CD14-positive monocyte (primary cell): ENCODE measurements at regions not wholly inside any gene's neighbourhood (a gene's known extent, or its start where the extent isn't known, plus 50 kb on each side); places are given as distances from the start of the nearest gene placed in this dataset.

Experiments used
- DNase-seq, 3 donors: peaks; one replicate each; pipeline ENCODE4 v3.0.0-alpha.2; 2011 to 2022
- H2AFZ ChIP-seq: 2 replicates; pipeline ENCODE4 v1.6.0; 2012; ENCODE audit warnings: mild to moderate bottlenecking, low read depth, low read length, inconsistent platforms; ENCODE audit not compliant: insufficient read depth, poor library complexity, severe bottlenecking
- H3K27ac ChIP-seq, 2 donors: 1 replicate in 1 of 2; 2 replicates in 1 of 2; pipeline ENCODE4 v1.5.1; 2012 to 2013; ENCODE audit warnings: low read length in 2 of 2, control low read depth in 1 of 2, inconsistent platforms in 1 of 2, low read depth in 1 of 2, mild to moderate bottlenecking in 1 of 2
- H3K27me3 ChIP-seq, 2 donors: one replicate each; pipeline versions ENCODE4 v1.6.0 to v1.6.1; 2011 to 2013; ENCODE audit warnings: low read length in 2 of 2; ENCODE audit not compliant: control insufficient read depth in 2 of 2, insufficient read depth in 2 of 2
- H3K36me3 ChIP-seq, 2 donors: replicated peaks in 1 of 2; 1 replicate in 1 of 2; 2 replicates in 1 of 2; pipeline versions ENCODE4 v1.5.1 to v1.6.1; 2012 to 2013; ENCODE audit warnings: low read length in 2 of 2, control low read depth in 1 of 2, inconsistent platforms in 1 of 2, mild to moderate bottlenecking in 1 of 2; ENCODE audit not compliant: insufficient read depth in 2 of 2, control insufficient read depth in 1 of 2
- H3K4me1 ChIP-seq, 2 donors: 1 replicate in 1 of 2; 2 replicates in 1 of 2; pipeline versions ENCODE4 v1.5.1 to v1.6.1; 2012 to 2013; ENCODE audit warnings: low read length in 2 of 2, control low read depth in 1 of 2, inconsistent platforms in 1 of 2, mild to moderate bottlenecking in 1 of 2, moderate library complexity in 1 of 2; ENCODE audit not compliant: insufficient read depth in 2 of 2, control insufficient read depth in 1 of 2
- H3K4me2 ChIP-seq: replicated peaks from 2 replicates; pipeline ENCODE3; 2012; ENCODE audit warnings: low read length, moderate library complexity, mild to moderate bottlenecking; ENCODE audit not compliant: poor library complexity, severe bottlenecking; ENCODE audit errors: extremely low read depth
- H3K4me3 ChIP-seq, 3 experiments: fragments of 200-600 bp in 1 of 3; sonication (generic) in 1 of 3; replicated peaks in 1 of 3; 1 replicate in 2 of 3; 2 replicates in 1 of 3; pipeline ENCODE4 v1.5.1; 2011 to 2013; ENCODE audit warnings: low read length in 3 of 3, mild to moderate bottlenecking in 3 of 3, control low read depth in 2 of 3, low read depth in 2 of 3, inconsistent platforms in 1 of 3, moderate library complexity in 1 of 3
- H3K79me2 ChIP-seq: 2 replicates; pipeline ENCODE4 v1.6.0; 2012; ENCODE audit warnings: mild to moderate bottlenecking, control low read depth, inconsistent platforms, low read length, moderate library complexity; ENCODE audit not compliant: insufficient read depth
- H3K9ac ChIP-seq: 2 replicates; pipeline ENCODE4 v1.6.0; 2017; ENCODE audit warnings: low read length, mild to moderate bottlenecking; ENCODE audit not compliant: insufficient read depth, poor library complexity, severe bottlenecking
- H3K9me3 ChIP-seq, 2 donors: replicated peaks in 1 of 2; 1 replicate in 1 of 2; 2 replicates in 1 of 2; pipeline versions ENCODE4 v1.5.1 to v1.6.1; 2012 to 2013; ENCODE audit warnings: low read length in 2 of 2, control low read depth in 1 of 2; ENCODE audit not compliant: control insufficient read depth in 1 of 2, insufficient read depth in 1 of 2
- H4K20me1 ChIP-seq: 2 replicates; pipeline ENCODE4 v1.6.0; 2012; ENCODE audit warnings: mild to moderate bottlenecking, low read length, control low read depth, moderate library complexity; ENCODE audit not compliant: insufficient read depth
- H3K27ac Mint-ChIP-seq, 7 donors: one replicate each; pipeline ENCODE4 v1.8.0; 2020; ENCODE audit warnings: mild to moderate bottlenecking in 7 of 7, mixed read lengths in 7 of 7, moderate library complexity in 6 of 7, inconsistent platforms in 2 of 7
- H3K27me3 Mint-ChIP-seq, 3 donors: one replicate each; pipeline ENCODE4 v1.8.0; 2021 to 2022; ENCODE audit warnings: low read depth in 3 of 3, mild to moderate bottlenecking in 3 of 3, mixed read lengths in 3 of 3, moderate library complexity in 3 of 3, inconsistent platforms in 1 of 3
- H3K36me3 Mint-ChIP-seq, 2 donors: one replicate each; pipeline ENCODE4 v1.8.0; 2020; ENCODE audit warnings: mixed read lengths in 2 of 2, inconsistent platforms in 1 of 2, mild to moderate bottlenecking in 1 of 2
- H3K4me1 Mint-ChIP-seq: one replicate; pipeline ENCODE4 v1.8.0; 2020; ENCODE audit warnings: mild to moderate bottlenecking, mixed read lengths
- H3K4me3 Mint-ChIP-seq, 2 donors: one replicate each; pipeline ENCODE4 v1.8.0; 2020; ENCODE audit warnings: mild to moderate bottlenecking in 2 of 2, mixed read lengths in 2 of 2, moderate library complexity in 1 of 2
- H3K9me3 Mint-ChIP-seq, 7 donors: one replicate each; pipeline ENCODE4 v1.8.0; 2020 to 2022; ENCODE audit warnings: mixed read lengths in 7 of 7, mild to moderate bottlenecking in 6 of 7, moderate library complexity in 6 of 7, inconsistent platforms in 2 of 7
- CTCF ChIP-seq: fragments of 200-600 bp; IDR thresholded peaks from one replicate; pipeline ENCODE4 v1.8.0; 2022; ENCODE audit warnings: antibody characterized with exemption, mild to moderate bottlenecking
- WGBS: methylation state at CpG from one replicate; pipeline ENCODE4 v1.1.5; 2013; ENCODE audit warnings: missing lambda C conversion rate; ENCODE audit not compliant: insufficient coverage; 5-methylcytosine and 5-hydroxymethylcytosine counted together
- intact Hi-C, 2 donors: fragments of 100-400 bp; cut with micrococcal nuclease; formaldehyde crosslinking; loops; one replicate each; pipeline versions ENCODE4 v1.15.0 to v1.15.1; 2023

- TF ChIP-seq CTCF = no peak
- no peak for DNase-seq
- no peak overlapping the region for H3K27ac Mint-ChIP-seq
- H3K36me3 Mint-ChIP-seq = no peaks in the 10 kb centered on the region
- H3K4me1 Mint-ChIP-seq = no peaks in the 10 kb centered on the region
- Histone ChIP-seq H4K20me1 (no peaks in the 10 kb centered on the region), H3K4me3 (no peak overlapping the region), H3K36me3 (no peaks in the 10 kb centered on the region), H3K4me2 (no peak overlapping the region), H3K27me3 (no peaks in the 10 kb centered on the region), H3K9ac (no peak overlapping the region), H3K79me2 (no peaks in the 10 kb centered on the region), H3K27ac (no peak overlapping the region), H3K9me3 (peaks cover 0 to 4% of the 10 kb centered on the region in 2 donors), H2AFZ (no peak overlapping the region), H3K4me1 (no peaks in the 10 kb centered on the region)
- intact Hi-C loops = no loop called here
- 85% methylated on average over 3 of the region's 3 CpGs for WGBS
- H3K27me3 Mint-ChIP-seq = no peaks in the 10 kb centered on the region
- H3K9me3 Mint-ChIP-seq = peaks cover 0 to under 1% (median 0%) of the 10 kb centered on the region in 7 donors
- H3K4me3 Mint-ChIP-seq = no peak overlapping the region
Observed at GRCh38 chr2:13135369-13135768, 418.6 kb downstream of the TRIB2 start.

- H3K27me3 Mint-ChIP-seq = no peaks in the 10 kb centered on the region
- intact Hi-C loops = no loop called here
- Histone ChIP-seq H3K27me3 (no peaks in the 10 kb centered on the region), H3K27ac (no peak overlapping the region), H3K9ac (no peak overlapping the region), H3K4me3 (no peak overlapping the region), H3K36me3 (no peaks in the 10 kb centered on the region), H3K4me2 (no peak overlapping the region), H4K20me1 (no peaks in the 10 kb centered on the region), H2AFZ (no peak overlapping the region), H3K9me3 (no peaks in the 10 kb centered on the region), H3K79me2 (no peaks in the 10 kb centered on the region), H3K4me1 (no peaks in the 10 kb centered on the region)
- no peak for TF ChIP-seq CTCF
- DNase-seq = no peak
- no peak overlapping the region for H3K27ac Mint-ChIP-seq
- H3K9me3 Mint-ChIP-seq = no peaks in the 10 kb centered on the region
- WGBS = 100% methylated on average over 1 of the region's 1 CpG
- H3K36me3 Mint-ChIP-seq = no peaks in the 10 kb centered on the region
- H3K4me1 Mint-ChIP-seq = no peaks in the 10 kb centered on the region
- H3K4me3 Mint-ChIP-seq = no peak overlapping the region
Observed at GRCh38 chr2:13135856-13136255, 419.1 kb downstream of the TRIB2 start.
